Dedifferentiated amniotic fluid mesenchymal stem cell (primary cell): ENCODE measurements at regions not wholly inside any gene's neighbourhood (a gene's known extent, or its start where the extent isn't known, plus 50 kb on each side); places are given as distances from the start of the nearest gene placed in this dataset.
A peak's percentile ranks its signal among the peaks of the same experiment; 100 is the strongest.

ENCODE experiments used
- DNase-seq: peaks from one replicate; pipeline ENCODE4 v3.0.0-alpha.2; 2016; ENCODE audit errors: extremely low spot score

- DNase-seq, result no peak
These were observed 303.4 kb downstream of the KCNC2 start for GRCh38 chr12:74906224-74906623.

GRCh38 chr12:74910831-74911230 is 298.8 kb downstream of the KCNC2 start:
- DNase-seq, result no peak

- no peak for DNase-seq
These were observed 295.3 kb downstream of the KCNC2 start for GRCh38 chr12:74914378-74914777.

- no peak for DNase-seq
These were observed 293.9 kb downstream of the KCNC2 start for GRCh38 chr12:74915718-74916117.

- DNase-seq, result no peak
These were observed 291.9 kb downstream of the KCNC2 start for GRCh38 chr12:74917743-74918142.

GRCh38 chr12:74918291-74918690 is 291.3 kb downstream of the KCNC2 start:
- no peak for DNase-seq

- DNase-seq, result no peak
These were observed 287.5 kb downstream of the KCNC2 start for GRCh38 chr12:74922117-74922516.

GRCh38 chr12:74922642-74923041 is 287.0 kb downstream of the KCNC2 start:
- no peak for DNase-seq

GRCh38 chr12:74941670-74942069 is 268.0 kb downstream of the KCNC2 start:
- no peak for DNase-seq

- no peak for DNase-seq
These were observed 263.9 kb downstream of the KCNC2 start for GRCh38 chr12:74945771-74946198.

GRCh38 chr12:74953697-74954096 is 255.9 kb downstream of the KCNC2 start:
- no peak for DNase-seq

- DNase-seq, result no peak
These were observed 252.4 kb downstream of the KCNC2 start for GRCh38 chr12:74957231-74957630.

GRCh38 chr12:74957634-74958033 is 252.0 kb downstream of the KCNC2 start:
- no peak for DNase-seq

- DNase-seq, result no peak
These were observed 250.0 kb downstream of the KCNC2 start for GRCh38 chr12:74959657-74960056.

GRCh38 chr12:74963304-74963703 is 246.3 kb downstream of the KCNC2 start:
- DNase-seq, result no peak

GRCh38 chr12:74963867-74964331 is 245.7 kb downstream of the KCNC2 start:
- DNase-seq, result no peak

- no peak for DNase-seq
These were observed 245.2 kb downstream of the KCNC2 start for GRCh38 chr12:74964390-74964789.

GRCh38 chr12:74971201-74971600 is 238.4 kb downstream of the KCNC2 start:
- DNase-seq, result no peak

- no peak for DNase-seq
These were observed 231.7 kb downstream of the KCNC2 start for GRCh38 chr12:74977832-74978481.

GRCh38 chr12:74980510-74980909 is 229.1 kb downstream of the KCNC2 start:
- peak; percentile 17 for DNase-seq

GRCh38 chr12:74981541-74981940 is 228.1 kb downstream of the KCNC2 start:
- no peak for DNase-seq

GRCh38 chr12:74983917-74984316 is 225.7 kb downstream of the KCNC2 start:
- DNase-seq, result no peak

- no peak for DNase-seq
These were observed 225.0 kb downstream of the KCNC2 start for GRCh38 chr12:74984631-74985030.
